NCI-H128 (cell line): ENCODE measurements at regions not wholly inside any gene's neighbourhood (a gene's known extent, or its start where the extent isn't known, plus 50 kb on each side); places are given as distances from the start of the nearest gene placed in this dataset.

ENCODE experiments used
- DNase-seq: peaks from one replicate; lab custom pipeline; 2025; ENCODE audit not compliant: unreplicated experiment; lab: John Stamatoyannopoulos, UW

DNA sequence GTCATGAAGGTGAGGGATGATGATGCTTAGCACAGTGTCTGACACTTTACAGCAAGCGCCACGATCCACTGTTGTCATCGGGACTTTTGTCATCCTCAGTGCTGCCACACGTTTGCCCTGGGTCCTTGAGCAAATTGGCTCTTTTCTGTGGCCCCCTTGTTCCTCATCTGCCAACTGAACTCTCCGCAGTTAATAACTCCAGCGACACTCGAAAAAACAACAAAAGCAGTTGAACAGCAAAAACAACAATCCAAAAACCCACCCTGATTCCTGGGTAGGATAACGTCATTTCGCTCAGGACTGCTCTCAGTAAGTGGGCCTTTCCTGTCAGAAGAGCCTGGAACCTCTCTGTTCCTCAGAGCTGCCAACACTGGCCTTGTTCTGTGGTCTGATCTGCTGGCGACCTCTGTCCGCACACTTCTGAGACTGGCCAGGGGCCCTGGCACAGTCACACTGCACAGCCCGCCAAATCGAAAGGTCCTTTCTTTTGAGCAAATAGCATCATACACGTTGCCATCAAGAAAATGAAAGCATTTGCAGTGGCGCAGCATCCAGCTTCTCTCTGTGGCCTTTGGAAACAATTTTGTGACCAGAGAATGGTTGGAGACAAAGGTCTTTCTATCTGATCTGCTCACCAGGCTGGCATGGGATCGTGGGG lies 79.9 kb upstream of the SYT13 start:
- DNase-seq: no peak

DNA sequence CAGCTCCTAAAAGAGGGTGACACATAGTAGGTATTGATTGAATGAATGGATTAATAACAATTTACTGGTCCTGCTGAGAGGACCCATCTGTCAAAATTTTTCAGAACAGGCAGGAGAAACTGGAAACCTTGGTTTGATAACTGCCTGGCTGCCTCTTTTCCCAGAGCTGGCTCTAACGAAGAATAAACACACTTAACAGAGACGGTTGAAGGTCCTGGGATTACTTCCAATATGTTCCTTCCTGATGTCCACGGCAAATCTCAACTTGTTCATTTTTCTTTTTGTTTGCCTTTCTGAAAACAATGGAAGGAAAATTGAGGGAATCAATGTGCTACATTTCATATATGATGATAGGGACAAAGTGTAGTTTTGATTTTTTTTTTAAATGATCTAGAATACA lies 76.5 kb upstream of the SYT13 start:
- DNase-seq: no peak

DNA sequence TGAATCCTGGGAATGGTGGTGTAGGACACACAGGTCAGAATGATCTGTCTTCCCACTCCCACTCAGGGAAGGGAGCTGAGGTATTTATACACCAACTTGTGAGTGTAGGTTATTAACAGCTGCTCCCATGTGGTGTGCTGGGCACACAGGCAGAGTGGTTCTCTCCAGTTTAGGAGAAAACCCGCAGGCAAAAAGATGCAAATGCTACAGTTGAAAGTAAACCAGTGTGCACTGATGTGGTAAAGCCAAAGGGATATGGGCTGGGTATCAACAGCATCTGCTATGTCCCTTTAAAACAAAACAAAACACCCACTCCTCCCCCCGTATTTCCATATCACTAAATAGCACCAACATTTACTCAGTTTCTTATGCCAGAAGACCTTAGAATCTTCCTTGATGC lies 75.4 kb upstream of the SYT13 start:
- no peak for DNase-seq

DNA sequence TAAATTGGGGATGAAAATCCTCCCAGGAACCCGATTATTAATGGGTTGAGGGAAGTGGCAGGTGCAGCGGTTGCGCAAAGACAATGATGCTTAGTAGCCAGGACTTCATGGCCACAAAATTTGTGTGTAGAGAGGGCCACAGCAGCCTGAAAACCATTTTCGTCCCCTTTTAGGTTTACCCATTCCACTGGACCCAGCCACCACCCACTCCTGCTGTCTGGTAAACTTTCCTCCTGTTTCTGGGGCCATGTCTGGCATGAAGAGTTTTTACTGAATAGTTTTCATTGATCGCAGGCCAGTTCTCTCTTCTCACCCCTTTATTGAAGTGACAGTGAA lies 69.5 kb upstream of the SYT13 start:
- DNase-seq: no peak

DNA sequence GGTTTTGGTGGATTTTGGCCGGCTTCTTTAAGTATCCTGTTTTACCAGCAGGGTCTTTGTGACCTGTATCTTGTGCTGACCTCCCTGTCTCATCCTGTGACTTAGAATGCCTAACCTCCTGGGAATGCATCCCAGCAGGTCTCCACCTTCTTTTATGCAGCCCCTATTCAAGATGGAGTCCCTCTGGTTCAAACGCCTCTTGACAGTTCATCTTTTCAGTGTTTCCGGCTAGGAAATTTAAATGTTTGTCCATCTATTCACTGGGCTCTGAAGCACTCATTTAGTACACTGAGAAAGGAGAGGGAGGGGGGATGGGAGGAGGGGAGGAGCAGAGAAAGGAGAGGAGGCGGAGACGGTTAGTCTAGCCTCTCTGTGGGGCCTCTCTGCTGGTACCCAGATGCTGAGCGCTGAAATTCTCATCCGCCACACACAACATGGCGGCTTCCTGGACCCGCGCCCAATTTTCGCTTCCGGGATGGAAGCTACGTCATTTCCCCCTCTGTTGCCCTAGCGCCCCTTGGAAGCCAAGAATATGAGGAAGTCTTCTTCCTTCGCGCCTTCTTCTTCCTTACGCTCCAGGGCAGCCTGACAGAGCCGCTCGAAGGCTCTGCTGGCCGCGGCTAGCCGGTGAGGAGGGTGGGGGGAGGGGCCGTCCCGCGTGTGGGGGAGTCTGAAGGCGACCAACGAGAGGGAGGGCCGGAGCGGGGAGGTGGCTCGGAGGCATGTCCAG lies 69.0 kb upstream of the SYT13 start:
- peak; percentile 65 for DNase-seq

DNA sequence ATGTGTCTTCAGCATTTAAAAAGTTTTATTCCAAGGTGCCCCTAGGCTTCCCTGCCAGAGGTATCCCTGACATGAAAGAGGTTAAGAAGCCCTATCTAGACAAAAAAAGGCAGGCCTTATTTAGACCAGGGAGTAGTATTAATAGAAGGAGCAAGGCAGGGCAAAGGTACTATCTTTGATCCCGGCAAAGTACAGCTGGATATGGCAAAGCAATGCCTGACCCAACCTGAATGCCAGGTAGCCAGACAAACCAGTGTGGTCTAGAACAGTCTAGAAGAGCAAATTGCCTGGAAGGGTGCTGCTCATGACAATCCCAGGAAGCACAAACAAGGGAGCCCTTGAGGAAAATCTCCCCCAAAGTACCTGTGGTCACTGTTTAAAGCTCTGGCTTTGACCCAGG lies 62.6 kb upstream of the SYT13 start:
- no peak for DNase-seq

DNA sequence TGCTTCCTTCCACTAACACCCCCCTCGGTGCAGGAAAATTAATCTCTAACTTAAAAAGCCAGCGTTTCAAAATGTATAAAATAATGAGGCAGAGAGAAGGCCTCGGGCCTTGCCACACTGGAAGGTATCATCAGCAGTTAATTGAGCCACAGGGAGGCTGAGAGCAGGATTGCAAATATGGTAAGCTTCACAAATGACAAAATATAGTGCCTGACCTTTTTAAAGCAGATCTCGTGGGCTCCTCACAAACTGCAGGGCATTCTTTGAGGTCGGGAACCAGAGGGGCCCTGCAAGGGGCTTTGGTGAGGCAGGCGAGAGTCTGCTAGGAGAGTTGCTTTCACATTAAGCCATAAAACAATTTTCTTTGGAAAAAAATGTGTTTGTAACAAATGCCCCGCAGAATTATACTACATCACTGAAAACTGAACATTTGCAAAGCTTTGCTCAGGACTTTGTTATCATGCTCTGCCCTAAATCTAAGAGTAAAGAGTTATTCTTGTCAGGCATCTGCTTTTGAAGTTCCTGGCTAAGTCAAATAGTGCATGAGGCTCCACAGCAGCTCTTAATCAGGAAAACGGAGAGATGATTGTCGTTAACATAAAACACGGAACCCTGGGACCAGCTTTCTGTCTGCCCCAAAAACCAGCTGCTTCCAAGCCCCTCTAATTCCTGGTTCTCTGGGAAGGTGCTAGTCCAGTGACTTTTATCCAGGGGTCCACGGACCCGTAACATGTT lies 61.4 kb upstream of the SYT13 start:
- no peak for DNase-seq

DNA sequence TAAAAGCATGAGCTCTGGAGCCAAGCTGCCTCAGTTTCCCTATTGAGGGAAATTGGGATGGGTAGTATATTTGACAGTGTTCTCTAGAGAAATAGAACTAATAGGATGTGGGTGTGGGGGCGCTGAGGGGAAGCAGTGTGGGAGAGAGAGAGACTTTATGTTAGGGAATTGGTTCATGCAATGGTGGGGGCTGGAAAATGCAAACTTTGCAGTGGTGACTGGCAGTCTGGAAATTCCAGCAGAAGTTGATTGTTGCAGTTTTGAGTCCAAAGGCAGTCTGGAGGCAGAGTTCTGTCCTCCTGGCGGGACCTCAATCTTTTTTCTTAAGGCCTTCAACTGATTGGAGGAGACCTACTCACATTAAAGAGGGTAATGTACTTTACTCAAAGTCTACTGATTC lies 59.4 kb upstream of the SYT13 start:
- no peak for DNase-seq

DNA sequence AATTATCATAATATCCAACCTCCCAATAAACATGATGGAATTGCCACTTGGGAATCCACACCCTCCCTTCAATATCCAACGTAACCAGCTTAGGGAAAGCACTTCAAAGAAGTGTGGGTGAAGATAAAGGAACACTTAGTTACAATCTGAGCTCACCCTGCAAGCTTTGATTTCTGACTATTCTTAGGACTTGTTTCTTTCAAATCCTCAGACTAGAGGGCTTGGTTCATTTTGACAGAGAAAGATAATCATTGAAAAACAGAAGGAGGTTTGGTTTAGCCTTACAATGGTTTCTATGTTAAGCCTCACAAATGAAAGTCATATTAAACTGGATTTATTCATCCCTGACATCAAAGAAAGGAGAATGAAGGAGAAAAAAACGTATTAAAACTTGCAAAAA lies 57.9 kb upstream of the SYT13 start:
- no peak for DNase-seq

DNA sequence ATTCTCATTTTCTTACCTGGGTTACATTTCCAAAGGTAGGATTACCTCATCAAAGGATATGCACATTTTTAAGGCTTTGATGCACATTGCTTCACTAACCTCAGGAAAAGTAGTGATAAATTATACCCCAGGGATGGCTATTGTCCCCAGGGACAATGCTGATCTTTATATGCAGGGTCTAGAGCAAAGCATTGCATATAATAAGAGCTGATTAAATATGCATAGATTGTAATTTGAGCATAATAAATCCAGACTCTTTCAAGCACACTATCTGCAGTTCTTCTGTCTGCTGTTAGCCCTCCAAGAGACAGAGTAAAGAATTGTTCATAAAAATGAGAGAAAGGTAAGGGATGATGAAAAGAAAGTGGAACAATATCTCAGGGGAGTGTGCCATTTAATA lies 57.3 kb upstream of the SYT13 start:
- DNase-seq: no peak

DNA sequence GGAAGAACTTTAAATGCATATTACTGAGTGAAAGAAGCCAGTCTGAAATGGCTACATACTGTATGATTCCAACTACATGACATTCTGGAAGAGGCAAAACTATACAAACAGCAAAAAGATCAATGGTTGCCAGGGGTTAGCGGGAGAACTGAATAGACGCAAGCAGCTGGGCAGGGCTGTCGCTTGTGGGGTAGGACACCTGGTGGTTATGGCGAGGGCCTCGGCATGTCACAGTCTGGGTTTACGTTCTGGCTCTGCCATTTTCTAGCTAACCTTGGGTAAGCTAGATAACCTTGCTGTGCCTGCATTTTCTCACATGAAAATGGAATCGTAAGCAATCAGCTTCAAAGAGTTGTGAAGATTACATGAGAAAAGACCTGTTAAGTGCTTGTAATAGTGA lies 55.2 kb upstream of the SYT13 start:
- DNase-seq: no peak

DNA sequence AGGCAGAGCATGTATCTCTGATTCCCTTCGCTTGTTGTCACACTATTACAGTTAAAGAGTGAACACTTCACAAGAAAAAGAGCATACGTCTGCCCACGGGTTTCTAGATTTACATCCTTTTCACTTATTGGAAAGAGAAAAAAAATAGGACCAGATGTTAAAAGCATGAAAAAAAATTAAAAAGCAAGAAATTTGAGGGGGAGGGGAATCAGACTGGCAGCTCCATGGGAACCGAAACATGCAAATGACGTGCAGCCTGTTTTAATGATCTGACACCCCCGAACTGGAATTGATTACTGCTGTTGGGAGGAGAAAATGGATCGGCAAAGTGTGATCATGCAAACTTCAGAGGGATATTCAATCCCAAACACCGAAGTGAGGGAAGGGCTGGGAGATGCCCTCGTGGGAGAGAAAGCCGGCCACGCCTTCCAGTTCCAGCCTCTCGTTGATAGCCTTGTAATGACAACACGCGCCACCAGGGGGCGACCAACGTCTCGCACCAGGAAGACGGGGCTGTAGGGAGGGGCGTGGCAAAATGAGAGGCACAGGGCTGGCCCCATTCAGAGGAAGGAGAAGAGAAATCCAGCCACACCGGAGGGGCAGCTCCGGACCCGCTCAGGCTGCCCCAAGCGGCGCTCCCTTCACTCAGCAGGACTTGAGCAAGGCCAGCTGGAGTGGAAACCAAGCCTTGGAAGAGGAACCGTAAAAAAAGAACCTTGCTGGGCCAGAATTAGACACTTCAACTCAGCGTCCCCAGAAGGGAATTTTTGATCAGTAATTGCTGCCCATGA lies 53.8 kb upstream of the SYT13 start:
- DNase-seq: peak; percentile 50

DNA sequence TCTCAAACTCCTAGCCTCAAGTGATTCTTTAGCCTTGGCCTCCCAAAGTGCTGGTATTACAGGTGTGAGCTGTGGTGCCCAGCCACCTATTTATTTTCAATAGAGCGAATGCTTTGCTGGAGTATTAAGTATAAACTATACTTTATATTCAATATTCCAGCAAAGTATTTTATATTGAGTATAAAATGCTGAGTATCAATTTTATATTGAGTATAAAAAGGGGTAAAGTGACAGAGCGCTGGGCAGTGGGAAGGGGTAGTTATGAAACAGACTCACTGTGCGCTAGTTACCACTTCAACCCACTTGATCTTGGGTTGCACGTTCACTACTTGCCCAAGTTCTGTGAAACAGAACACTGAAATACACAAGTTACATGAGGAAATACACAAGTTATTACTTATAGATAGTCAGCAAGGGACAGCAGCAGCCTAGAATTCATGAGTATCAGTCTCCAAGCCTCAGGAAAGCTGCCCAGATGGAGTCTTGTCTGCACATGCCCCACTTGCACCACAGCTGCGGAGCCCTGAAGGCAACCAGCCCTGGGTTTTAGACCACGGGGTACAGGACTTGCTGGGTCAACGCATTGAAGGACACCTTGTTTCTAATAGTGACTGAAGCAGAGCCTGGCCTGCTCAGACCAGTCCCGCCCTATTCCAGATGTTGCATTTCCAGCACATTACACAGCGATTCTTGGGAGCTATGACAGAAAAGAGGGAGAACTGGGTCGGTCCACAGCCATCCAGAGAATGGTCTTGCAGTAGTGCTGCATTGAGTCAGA lies 51.6 kb upstream of the SYT13 start:
- DNase-seq: no peak

DNA sequence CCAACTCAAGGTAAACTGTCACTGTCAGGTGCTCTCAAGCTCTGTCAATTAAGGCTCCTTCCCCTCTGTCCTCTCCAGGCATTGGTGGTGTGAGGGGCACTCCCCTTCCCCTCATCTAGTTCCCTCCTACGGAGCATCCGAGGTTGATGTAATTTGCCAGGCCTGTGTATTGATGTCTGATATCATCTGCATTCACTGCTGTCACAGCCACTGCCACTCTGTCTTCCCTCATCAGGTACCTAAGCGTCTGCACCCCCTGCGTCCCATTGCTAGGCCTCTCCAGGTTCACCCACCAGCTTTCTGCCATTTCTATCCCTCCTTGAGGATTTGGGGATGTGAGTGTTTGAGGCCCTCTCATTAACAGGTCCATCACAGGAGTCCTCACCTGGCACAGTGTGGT lies 50.0 kb upstream of the SYT13 start:
- DNase-seq: no peak
